ENCODE measurements at regions not wholly inside any gene's neighbourhood (a gene's known extent, or its start where the extent isn't known, plus 50 kb on each side); places are given as distances from the start of the nearest gene placed in this dataset.

DNA sequence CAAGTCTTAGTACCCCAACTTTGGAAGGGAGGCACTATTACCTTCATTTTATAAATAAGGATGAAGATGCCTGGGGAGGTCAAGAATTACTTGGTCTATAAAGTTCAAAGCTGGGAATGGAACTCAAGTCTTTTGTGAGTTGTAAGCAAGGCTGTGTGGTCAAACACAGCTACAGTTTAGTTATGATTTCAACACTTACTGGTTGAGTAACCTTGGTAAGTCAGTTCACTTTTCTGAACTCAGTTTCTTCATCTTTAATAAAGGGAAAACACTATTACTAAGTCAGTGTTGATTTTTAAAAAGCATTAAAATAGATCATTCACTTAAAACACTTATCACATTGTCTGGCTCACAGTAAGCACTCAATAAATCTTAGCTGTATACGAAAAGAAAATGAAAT is 200.4 kb upstream of the ADAMTS9 start:
- ChIA-PET RAD21 (ENCODE audit: unreplicated experiment) (no interaction called here), CTCF (no interaction called here), SMC1A (ENCODE audit: uncharacterized antibody, unreplicated experiment) (no interaction called here), POLR2A (no interaction called here)
- ATAC-seq = no peak
- FAIRE-seq = no peak
- intact Hi-C loops (cut with micrococcal nuclease; ENCODE audit: unreplicated experiment) (no loop called here), in situ Hi-C loops (cut with MboI) (no loop called here)
- 11% methylated on average over 1 of the region's 1 CpG for WGBS (ENCODE audit: insufficient coverage, insufficient replicate concordance, low lambda C conversion rate, missing lambda C conversion rate)
- Histone ChIP-seq H3K9ac (ENCODE audit: control insufficient read depth, insufficient read depth, low read length) (no peak overlapping the region), H3K4me3 (no peak overlapping the region), H4K20me1 (ENCODE audit: control insufficient read depth, insufficient read depth) (no peaks in the 10 kb centered on the region), H3K4me2 (ENCODE audit: control insufficient read depth, insufficient read depth) (no peak overlapping the region), H2AFZ (ENCODE audit: control insufficient read depth, low read depth, low read length) (no peak overlapping the region), H3K36me3 (ENCODE audit: control insufficient read depth in 2 of 2, insufficient read depth in 2 of 2, low read length in 1 of 2) (no peaks in the 10 kb centered on the region), H3K4me1 (ENCODE audit: control insufficient read depth, insufficient read depth, low read length) (no peaks in the 10 kb centered on the region), H3K27me3 (replicated peaks in 1 of 2; ENCODE audit: control insufficient read depth in 2 of 2, insufficient read depth in 2 of 2, low read length in 1 of 2) (no peaks in the 10 kb centered on the region), H3K9me3 (replicated peaks; ENCODE audit: control insufficient read depth, insufficient read depth, low read length) (no peaks in the 10 kb centered on the region), H3K79me2 (ENCODE audit: control insufficient read depth, insufficient read depth, low read length) (no peaks in the 10 kb centered on the region), H3K27ac (ENCODE audit: control insufficient read depth, insufficient read depth) (no peak overlapping the region)
- DNase-seq (ENCODE audit: low read depth, low spot score) = no peak
- no TSS peak for BruUV-seq (replicated peaks)
- TF ChIP-seq, protein P1, sequence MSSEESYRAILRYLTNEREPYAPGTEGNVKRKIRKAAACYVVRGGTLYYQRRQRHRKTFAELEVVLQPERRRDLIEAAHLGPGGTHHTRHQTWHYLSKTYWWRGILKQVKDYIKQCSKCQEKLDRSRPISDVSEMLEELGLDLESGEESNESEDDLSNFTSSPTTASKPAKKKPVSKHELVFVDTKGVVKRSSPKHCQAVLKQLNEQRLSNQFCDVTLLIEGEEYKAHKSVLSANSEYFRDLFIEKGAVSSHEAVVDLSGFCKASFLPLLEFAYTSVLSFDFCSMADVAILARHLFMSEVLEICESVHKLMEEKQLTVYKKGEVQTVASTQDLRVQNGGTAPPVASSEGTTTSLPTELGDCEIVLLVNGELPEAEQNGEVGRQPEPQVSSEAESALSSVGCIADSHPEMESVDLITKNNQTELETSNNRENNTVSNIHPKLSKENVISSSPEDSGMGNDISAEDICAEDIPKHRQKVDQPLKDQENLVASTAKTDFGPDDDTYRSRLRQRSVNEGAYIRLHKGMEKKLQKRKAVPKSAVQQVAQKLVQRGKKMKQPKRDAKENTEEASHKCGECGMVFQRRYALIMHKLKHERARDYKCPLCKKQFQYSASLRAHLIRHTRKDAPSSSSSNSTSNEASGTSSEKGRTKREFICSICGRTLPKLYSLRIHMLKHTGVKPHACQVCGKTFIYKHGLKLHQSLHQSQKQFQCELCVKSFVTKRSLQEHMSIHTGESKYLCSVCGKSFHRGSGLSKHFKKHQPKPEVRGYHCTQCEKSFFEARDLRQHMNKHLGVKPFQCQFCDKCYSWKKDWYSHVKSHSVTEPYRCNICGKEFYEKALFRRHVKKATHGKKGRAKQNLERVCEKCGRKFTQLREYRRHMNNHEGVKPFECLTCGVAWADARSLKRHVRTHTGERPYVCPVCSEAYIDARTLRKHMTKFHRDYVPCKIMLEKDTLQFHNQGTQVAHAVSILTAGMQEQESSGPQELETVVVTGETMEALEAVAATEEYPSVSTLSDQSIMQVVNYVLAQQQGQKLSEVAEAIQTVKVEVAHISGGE (CRISPR knock-in tag; IDR thresholded peaks at IDR 0.05) = no peak
- TF ChIP-seq NR2C2 (IDR thresholded peaks at IDR 0.05; ENCODE audit: borderline replicate concordance, control insufficient read depth, insufficient read length, low read depth) = no peak

- WGBS (ENCODE audit: insufficient coverage, insufficient replicate concordance, low lambda C conversion rate, missing lambda C conversion rate) = 57% methylated on average over 3 of the region's 3 CpGs
- Histone ChIP-seq H3K9ac (ENCODE audit: control insufficient read depth, insufficient read depth, low read length) (no peak overlapping the region), H3K36me3 (ENCODE audit: control insufficient read depth in 2 of 2, insufficient read depth in 2 of 2, low read length in 1 of 2) (no peaks in the 10 kb centered on the region), H3K4me3 (no peak overlapping the region), H3K4me2 (ENCODE audit: control insufficient read depth, insufficient read depth) (no peak overlapping the region), H4K20me1 (ENCODE audit: control insufficient read depth, insufficient read depth) (no peaks in the 10 kb centered on the region), H3K4me1 (ENCODE audit: control insufficient read depth, insufficient read depth, low read length) (no peaks in the 10 kb centered on the region), H3K9me3 (replicated peaks; ENCODE audit: control insufficient read depth, insufficient read depth, low read length) (no peaks in the 10 kb centered on the region), H3K79me2 (ENCODE audit: control insufficient read depth, insufficient read depth, low read length) (no peaks in the 10 kb centered on the region), H3K27me3 (replicated peaks in 1 of 2; ENCODE audit: control insufficient read depth in 2 of 2, insufficient read depth in 2 of 2, low read length in 1 of 2) (no peaks in the 10 kb centered on the region), H2AFZ (ENCODE audit: control insufficient read depth, low read depth, low read length) (no peak overlapping the region), H3K27ac (ENCODE audit: control insufficient read depth, insufficient read depth) (no peak overlapping the region)
- DNase-seq (ENCODE audit: low read depth, low spot score) = no peak
- no TSS peak for BruUV-seq (replicated peaks)
- ChIA-PET POLR2A (no interaction called here), CTCF (no interaction called here), RAD21 (ENCODE audit: unreplicated experiment) (no interaction called here), SMC1A (ENCODE audit: uncharacterized antibody, unreplicated experiment) (no interaction called here)
- no peak for ATAC-seq
- TF ChIP-seq, protein P2, sequence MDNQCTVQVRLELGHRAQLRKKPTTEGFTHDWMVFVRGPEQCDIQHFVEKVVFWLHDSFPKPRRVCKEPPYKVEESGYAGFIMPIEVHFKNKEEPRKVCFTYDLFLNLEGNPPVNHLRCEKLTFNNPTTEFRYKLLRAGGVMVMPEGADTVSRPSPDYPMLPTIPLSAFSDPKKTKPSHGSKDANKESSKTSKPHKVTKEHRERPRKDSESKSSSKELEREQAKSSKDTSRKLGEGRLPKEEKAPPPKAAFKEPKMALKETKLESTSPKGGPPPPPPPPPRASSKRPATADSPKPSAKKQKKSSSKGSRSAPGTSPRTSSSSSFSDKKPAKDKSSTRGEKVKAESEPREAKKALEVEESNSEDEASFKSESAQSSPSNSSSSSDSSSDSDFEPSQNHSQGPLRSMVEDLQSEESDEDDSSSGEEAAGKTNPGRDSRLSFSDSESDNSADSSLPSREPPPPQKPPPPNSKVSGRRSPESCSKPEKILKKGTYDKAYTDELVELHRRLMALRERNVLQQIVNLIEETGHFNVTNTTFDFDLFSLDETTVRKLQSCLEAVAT (IDR thresholded peaks at IDR 0.05) = no peak
- no peak for TF ChIP-seq IRF4 (IDR thresholded peaks at IDR 0.05; ENCODE audit: low read depth, low read length)
- no peak for TF ChIP-seq FOS (IDR thresholded peaks at IDR 0.05; ENCODE audit: borderline replicate concordance, extremely low read depth, insufficient read length)
- TF ChIP-seq, protein P3, sequence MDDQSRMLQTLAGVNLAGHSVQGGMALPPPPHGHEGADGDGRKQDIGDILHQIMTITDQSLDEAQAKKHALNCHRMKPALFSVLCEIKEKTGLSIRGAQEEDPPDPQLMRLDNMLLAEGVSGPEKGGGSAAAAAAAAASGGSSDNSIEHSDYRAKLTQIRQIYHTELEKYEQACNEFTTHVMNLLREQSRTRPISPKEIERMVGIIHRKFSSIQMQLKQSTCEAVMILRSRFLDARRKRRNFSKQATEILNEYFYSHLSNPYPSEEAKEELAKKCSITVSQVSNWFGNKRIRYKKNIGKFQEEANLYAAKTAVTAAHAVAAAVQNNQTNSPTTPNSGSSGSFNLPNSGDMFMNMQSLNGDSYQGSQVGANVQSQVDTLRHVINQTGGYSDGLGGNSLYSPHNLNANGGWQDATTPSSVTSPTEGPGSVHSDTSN (IDR thresholded peaks at IDR 0.05; ENCODE audit: insufficient replicate concordance, low read depth, low read length) = no peak
- intact Hi-C loops (cut with micrococcal nuclease; ENCODE audit: unreplicated experiment) = no loop called here
- in situ Hi-C loops (cut with MboI) = no loop called here
- FAIRE-seq = no peak
Observed at GRCh38 chr3:64885055-64885454, 197.3 kb upstream of the ADAMTS9 start.

Data from GM12878 (cell line).